ENCODE measurements at regions not wholly inside any gene's neighbourhood (a gene's known extent, or its start where the extent isn't known, plus 50 kb on each side); places are given as distances from the start of the nearest gene placed in this dataset.

DNA sequence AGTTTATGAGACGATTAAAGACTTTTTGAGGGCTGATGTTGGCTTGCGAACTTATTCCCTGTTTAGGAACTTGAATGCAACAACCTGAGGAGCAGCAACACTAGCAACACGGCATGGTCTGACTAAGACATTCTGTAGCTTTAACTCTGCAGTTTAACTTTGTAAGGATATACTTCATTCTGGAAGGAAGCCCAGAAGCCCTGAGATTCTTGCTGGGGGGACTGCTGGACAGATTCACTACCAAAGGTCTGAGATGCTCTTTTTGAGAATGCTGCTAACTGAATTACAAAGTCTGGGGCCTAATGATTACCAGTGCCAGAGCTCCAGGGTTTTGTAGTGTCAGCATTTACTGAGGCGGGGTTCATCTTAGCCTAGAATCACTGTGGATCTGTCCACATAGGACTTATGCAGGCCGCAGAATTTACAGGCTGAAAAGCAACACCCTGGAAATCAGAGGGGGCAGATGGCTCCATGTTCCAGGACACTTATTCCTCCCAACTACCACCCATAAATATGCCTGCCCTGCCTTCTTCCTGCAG lies 537.1 kb upstream of the CDH18 start:
- H3K27me3 ChIP-seq (ENCODE audit: control insufficient read depth in 1 of 2, insufficient read depth in 2 of 2, low read length in 2 of 2): no peaks in the 10 kb centered on the region
- H3K9me3 ChIP-seq (ENCODE audit: low read length): no peaks in the 10 kb centered on the region

DNA sequence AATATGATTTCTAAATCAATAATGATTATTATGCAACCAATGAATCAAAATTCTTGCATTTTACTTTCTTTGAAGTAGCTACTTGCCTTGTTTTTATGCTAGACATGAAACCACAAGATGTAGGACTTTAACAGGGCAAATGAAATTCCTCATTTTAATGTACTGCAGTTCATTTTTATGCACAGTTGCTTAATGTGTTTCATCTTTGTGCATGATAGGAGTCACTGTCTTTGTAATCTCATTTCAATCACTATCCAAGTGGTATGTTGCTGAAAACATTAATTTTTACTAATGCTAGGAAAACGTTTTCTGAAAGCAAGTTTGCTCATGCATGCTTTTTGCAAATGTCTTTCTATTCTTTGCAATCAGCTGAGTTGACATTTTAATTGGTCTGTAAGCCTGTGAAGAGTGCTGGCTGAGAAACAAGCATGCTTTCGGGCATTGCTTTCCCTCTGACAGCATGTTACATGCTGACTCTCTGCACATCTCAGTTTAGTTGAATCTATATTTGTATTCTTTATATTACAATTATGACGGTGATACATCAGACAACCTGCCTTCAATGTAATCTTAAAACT lies 535.0 kb upstream of the CDH18 start:
- Histone ChIP-seq H3K4me3 (ENCODE audit: low read depth in 1 of 2, low read length in 2 of 2) (no peak overlapping the region), H3K36me3 (ENCODE audit: insufficient read depth, low read length) (no peaks in the 10 kb centered on the region), H3K9ac (ENCODE audit: low read length) (no peak overlapping the region), H3K4me1 (ENCODE audit: insufficient read depth, low read length) (no peaks in the 10 kb centered on the region), H3K27ac (ENCODE audit: low read depth, low read length) (no peak overlapping the region), H3K27me3 (ENCODE audit: control insufficient read depth in 1 of 2, insufficient read depth in 2 of 2, low read length in 2 of 2) (no peaks in the 10 kb centered on the region), H3K9me3 (ENCODE audit: low read length) (no peaks in the 10 kb centered on the region)

More for the DNA sequence above, 537.1 kb upstream of the CDH18 start:
- Histone ChIP-seq H3K4me1 (ENCODE audit: insufficient read depth, low read length) (no peaks in the 10 kb centered on the region), H3K27ac (ENCODE audit: low read depth, low read length) (no peak overlapping the region), H3K36me3 (ENCODE audit: insufficient read depth, low read length) (no peaks in the 10 kb centered on the region), H3K9ac (ENCODE audit: low read length) (no peak overlapping the region), H3K4me3 (ENCODE audit: low read depth in 1 of 2, low read length in 2 of 2) (no peak overlapping the region)

DNA sequence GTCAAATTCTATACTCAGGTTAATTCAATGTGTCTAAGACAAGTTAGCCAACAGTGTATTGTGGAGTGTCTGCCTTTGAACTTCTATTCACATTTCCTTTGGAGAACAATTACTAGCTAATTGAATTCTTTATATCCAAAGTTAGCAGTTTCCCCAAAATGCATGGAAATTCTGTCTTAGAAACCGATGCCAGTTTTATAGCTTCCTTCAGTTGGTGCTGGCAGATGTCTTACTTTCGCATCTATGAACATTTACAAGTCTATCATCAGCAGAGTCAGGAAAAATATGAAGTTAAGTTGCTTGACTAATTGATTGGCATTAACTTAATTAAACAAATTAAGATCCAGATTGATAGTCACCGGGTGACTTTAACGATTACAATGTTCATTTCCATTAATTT lies 527.6 kb upstream of the CDH18 start:
- H3K9ac ChIP-seq (ENCODE audit: low read length): no peak overlapping the region
- no peaks in the 10 kb centered on the region for H3K4me1 ChIP-seq (ENCODE audit: insufficient read depth, low read length)
- no peaks in the 10 kb centered on the region for H3K36me3 ChIP-seq (ENCODE audit: insufficient read depth, low read length)
- no peaks in the 10 kb centered on the region for H3K9me3 ChIP-seq (ENCODE audit: low read length)
- no peaks in the 10 kb centered on the region for H3K27me3 ChIP-seq (ENCODE audit: control insufficient read depth in 1 of 2, insufficient read depth in 2 of 2, low read length in 2 of 2)
- H3K27ac ChIP-seq (ENCODE audit: low read depth, low read length): no peak overlapping the region
- no peak overlapping the region for H3K4me3 ChIP-seq (ENCODE audit: low read depth in 1 of 2, low read length in 2 of 2)

DNA sequence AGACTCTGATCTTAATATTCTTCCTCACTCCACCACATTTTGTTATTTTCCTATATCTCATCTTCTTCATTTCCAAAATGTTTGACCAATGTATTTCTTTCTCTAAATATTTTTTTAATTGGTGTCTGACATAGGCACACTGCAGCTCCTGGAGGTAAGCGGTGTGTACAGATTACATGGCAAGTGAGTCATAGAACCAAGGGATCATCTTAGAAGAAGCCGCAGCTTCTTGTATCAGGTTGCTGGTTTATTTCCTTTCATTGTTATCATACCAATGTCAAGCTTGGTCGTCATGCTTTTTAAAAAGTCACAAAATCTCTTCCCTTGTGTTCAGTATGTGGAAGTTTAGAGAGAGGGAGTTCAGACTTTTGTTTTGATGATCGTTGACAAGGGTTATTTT lies 526.1 kb upstream of the CDH18 start:
- no peak overlapping the region for H3K4me3 ChIP-seq (ENCODE audit: low read depth in 1 of 2, low read length in 2 of 2)
- H3K9me3 ChIP-seq (ENCODE audit: low read length): no peaks in the 10 kb centered on the region
- no peaks in the 10 kb centered on the region for H3K27me3 ChIP-seq (ENCODE audit: control insufficient read depth in 1 of 2, insufficient read depth in 2 of 2, low read length in 2 of 2)
- H3K9ac ChIP-seq (ENCODE audit: low read length): no peak overlapping the region
- no peaks in the 10 kb centered on the region for H3K36me3 ChIP-seq (ENCODE audit: insufficient read depth, low read length)
- no peaks in the 10 kb centered on the region for H3K4me1 ChIP-seq (ENCODE audit: insufficient read depth, low read length)
- H3K27ac ChIP-seq (ENCODE audit: low read depth, low read length): no peak overlapping the region

GRCh38 chr5:20500546-20500945 lies 512.5 kb upstream of the CDH18 start:
- H3K4me1 ChIP-seq (ENCODE audit: insufficient read depth, low read length): no peaks in the 10 kb centered on the region
- H3K9ac ChIP-seq (ENCODE audit: low read length): no peak overlapping the region
- H3K36me3 ChIP-seq (ENCODE audit: insufficient read depth, low read length): no peaks in the 10 kb centered on the region
- H3K4me3 ChIP-seq (ENCODE audit: low read depth in 1 of 2, low read length in 2 of 2): no peak overlapping the region
- H3K27me3 ChIP-seq (ENCODE audit: control insufficient read depth in 1 of 2, insufficient read depth in 2 of 2, low read length in 2 of 2): no peaks in the 10 kb centered on the region
- no peak overlapping the region for H3K27ac ChIP-seq (ENCODE audit: low read depth, low read length)
- no peaks in the 10 kb centered on the region for H3K9me3 ChIP-seq (ENCODE audit: low read length)

GRCh38 chr5:20498926-20499325 lies 510.9 kb upstream of the CDH18 start:
- Histone ChIP-seq H3K9me3 (ENCODE audit: low read length) (no peaks in the 10 kb centered on the region), H3K27me3 (ENCODE audit: control insufficient read depth in 1 of 2, insufficient read depth in 2 of 2, low read length in 2 of 2) (no peaks in the 10 kb centered on the region), H3K4me3 (ENCODE audit: low read depth in 1 of 2, low read length in 2 of 2) (no peak overlapping the region), H3K36me3 (ENCODE audit: insufficient read depth, low read length) (no peaks in the 10 kb centered on the region), H3K4me1 (ENCODE audit: insufficient read depth, low read length) (no peaks in the 10 kb centered on the region), H3K27ac (ENCODE audit: low read depth, low read length) (no peak overlapping the region), H3K9ac (ENCODE audit: low read length) (no peak overlapping the region)

GRCh38 chr5:20498102-20498501 lies 510.1 kb upstream of the CDH18 start:
- no peaks in the 10 kb centered on the region for H3K9me3 ChIP-seq (ENCODE audit: low read length)
- H3K27me3 ChIP-seq (ENCODE audit: control insufficient read depth in 1 of 2, insufficient read depth in 2 of 2, low read length in 2 of 2): no peaks in the 10 kb centered on the region
- no peak overlapping the region for H3K4me3 ChIP-seq (ENCODE audit: low read depth in 1 of 2, low read length in 2 of 2)
- H3K4me1 ChIP-seq (ENCODE audit: insufficient read depth, low read length): no peaks in the 10 kb centered on the region
- H3K36me3 ChIP-seq (ENCODE audit: insufficient read depth, low read length): no peaks in the 10 kb centered on the region
- H3K27ac ChIP-seq (ENCODE audit: low read depth, low read length): no peak overlapping the region
- no peak overlapping the region for H3K9ac ChIP-seq (ENCODE audit: low read length)

GRCh38 chr5:20497356-20497755 lies 509.4 kb upstream of the CDH18 start:
- Histone ChIP-seq H3K9ac (ENCODE audit: low read length) (no peak overlapping the region), H3K36me3 (ENCODE audit: insufficient read depth, low read length) (no peaks in the 10 kb centered on the region), H3K27me3 (ENCODE audit: control insufficient read depth in 1 of 2, insufficient read depth in 2 of 2, low read length in 2 of 2) (no peaks in the 10 kb centered on the region), H3K9me3 (ENCODE audit: low read length) (no peaks in the 10 kb centered on the region), H3K4me3 (ENCODE audit: low read depth in 1 of 2, low read length in 2 of 2) (no peak overlapping the region), H3K4me1 (ENCODE audit: insufficient read depth, low read length) (no peaks in the 10 kb centered on the region), H3K27ac (ENCODE audit: low read depth, low read length) (no peak overlapping the region)

- H3K27me3 ChIP-seq (ENCODE audit: control insufficient read depth in 1 of 2, insufficient read depth in 2 of 2, low read length in 2 of 2): no peaks in the 10 kb centered on the region
- no peak overlapping the region for H3K27ac ChIP-seq (ENCODE audit: low read depth, low read length)
- H3K4me3 ChIP-seq (ENCODE audit: low read depth in 1 of 2, low read length in 2 of 2): no peak overlapping the region
- H3K9me3 ChIP-seq (ENCODE audit: low read length): no peaks in the 10 kb centered on the region
- no peak overlapping the region for H3K9ac ChIP-seq (ENCODE audit: low read length)
- H3K4me1 ChIP-seq (ENCODE audit: insufficient read depth, low read length): no peaks in the 10 kb centered on the region
- H3K36me3 ChIP-seq (ENCODE audit: insufficient read depth, low read length): no peaks in the 10 kb centered on the region
Measured at GRCh38 chr5:20494706-20495105, 506.7 kb upstream of the CDH18 start.

GRCh38 chr5:20486826-20487225 lies 498.8 kb upstream of the CDH18 start:
- Histone ChIP-seq H3K9me3 (ENCODE audit: low read length) (no peaks in the 10 kb centered on the region), H3K27me3 (ENCODE audit: control insufficient read depth in 1 of 2, insufficient read depth in 2 of 2, low read length in 2 of 2) (no peaks in the 10 kb centered on the region), H3K4me1 (ENCODE audit: insufficient read depth, low read length) (no peaks in the 10 kb centered on the region), H3K4me3 (ENCODE audit: low read depth in 1 of 2, low read length in 2 of 2) (no peak overlapping the region), H3K36me3 (ENCODE audit: insufficient read depth, low read length) (no peaks in the 10 kb centered on the region), H3K9ac (ENCODE audit: low read length) (no peak overlapping the region), H3K27ac (ENCODE audit: low read depth, low read length) (no peak overlapping the region)

GRCh38 chr5:20476016-20476415 lies 488.0 kb upstream of the CDH18 start:
- Histone ChIP-seq H3K27ac (ENCODE audit: low read depth, low read length) (no peak overlapping the region), H3K27me3 (ENCODE audit: control insufficient read depth in 1 of 2, insufficient read depth in 2 of 2, low read length in 2 of 2) (no peaks in the 10 kb centered on the region), H3K4me3 (ENCODE audit: low read depth in 1 of 2, low read length in 2 of 2) (no peak overlapping the region), H3K9me3 (ENCODE audit: low read length) (no peaks in the 10 kb centered on the region), H3K36me3 (ENCODE audit: insufficient read depth, low read length) (no peaks in the 10 kb centered on the region), H3K9ac (ENCODE audit: low read length) (no peak overlapping the region), H3K4me1 (ENCODE audit: insufficient read depth, low read length) (no peaks in the 10 kb centered on the region)

- Histone ChIP-seq H3K27ac (ENCODE audit: low read depth, low read length) (no peak overlapping the region), H3K9ac (ENCODE audit: low read length) (no peak overlapping the region), H3K9me3 (ENCODE audit: low read length) (no peaks in the 10 kb centered on the region), H3K27me3 (ENCODE audit: control insufficient read depth in 1 of 2, insufficient read depth in 2 of 2, low read length in 2 of 2) (no peaks in the 10 kb centered on the region), H3K36me3 (ENCODE audit: insufficient read depth, low read length) (no peaks in the 10 kb centered on the region), H3K4me3 (ENCODE audit: low read depth in 1 of 2, low read length in 2 of 2) (no peak overlapping the region), H3K4me1 (ENCODE audit: insufficient read depth, low read length) (no peaks in the 10 kb centered on the region)
Measured at GRCh38 chr5:20470997-20471396, 483.0 kb upstream of the CDH18 start.
